ENCODE measurements at regions not wholly inside any gene's neighbourhood (a gene's known extent, or its start where the extent isn't known, plus 50 kb on each side); places are given as distances from the start of the nearest gene placed in this dataset.

DNA sequence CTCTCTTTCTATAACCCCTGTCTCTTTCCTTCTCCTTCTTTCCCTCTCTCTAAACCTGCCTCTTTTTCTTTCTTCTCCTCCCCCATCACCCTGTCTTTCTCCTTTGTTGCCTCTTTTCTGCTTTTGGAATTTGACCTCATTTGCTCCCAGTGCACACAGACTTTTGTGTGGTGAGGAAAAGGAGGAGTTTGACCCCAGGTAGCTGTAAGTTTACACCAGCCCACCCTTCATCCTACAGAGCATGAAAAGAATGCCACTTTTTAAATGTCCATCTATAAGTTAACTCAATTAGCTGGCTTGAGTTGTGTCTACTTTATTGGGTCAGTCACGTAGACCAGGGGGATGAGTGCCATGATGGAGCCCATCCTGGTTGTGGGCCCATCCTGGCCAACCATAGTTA lies 146.8 kb upstream of the SLC38A2 start:
- Mint-ChIP-seq H3K9me3 (no peaks in the 10 kb centered on the region), H3K27me3 (ENCODE audit: insufficient read depth) (no peaks in the 10 kb centered on the region), H3K36me3 (ENCODE audit: low read depth) (no peaks in the 10 kb centered on the region), H3K4me1 (peaks cover 4% of the 10 kb centered on the region), H3K4me3 (no peak overlapping the region), H3K27ac (no peak overlapping the region)
- WGBS, 2 experiments (ENCODE audit: insufficient coverage in 1 of 2, insufficient read length in 1 of 2): 67 to 86% methylated on average over 1 of the region's 1 CpG
- no peaks in the 10 kb centered on the region for H3K36me3 ChIP-seq (ENCODE audit: control insufficient read depth, insufficient read depth, low read length)
- H3K4me3 ChIP-seq (ENCODE audit: low read length): no peak overlapping the region
- H3K4me1 ChIP-seq (ENCODE audit: control insufficient read depth, insufficient read depth, low read length): peaks cover 3% of the 10 kb centered on the region
- no peak overlapping the region for H3K9ac ChIP-seq (ENCODE audit: extremely low read depth, low read length, poor library complexity, severe bottlenecking)
- H3K27ac ChIP-seq (ENCODE audit: low read depth, low read length): no peak overlapping the region
- no peaks in the 10 kb centered on the region for H3K9me3 ChIP-seq (ENCODE audit: control insufficient read depth, low read length)
- TF ChIP-seq, protein P1, sequence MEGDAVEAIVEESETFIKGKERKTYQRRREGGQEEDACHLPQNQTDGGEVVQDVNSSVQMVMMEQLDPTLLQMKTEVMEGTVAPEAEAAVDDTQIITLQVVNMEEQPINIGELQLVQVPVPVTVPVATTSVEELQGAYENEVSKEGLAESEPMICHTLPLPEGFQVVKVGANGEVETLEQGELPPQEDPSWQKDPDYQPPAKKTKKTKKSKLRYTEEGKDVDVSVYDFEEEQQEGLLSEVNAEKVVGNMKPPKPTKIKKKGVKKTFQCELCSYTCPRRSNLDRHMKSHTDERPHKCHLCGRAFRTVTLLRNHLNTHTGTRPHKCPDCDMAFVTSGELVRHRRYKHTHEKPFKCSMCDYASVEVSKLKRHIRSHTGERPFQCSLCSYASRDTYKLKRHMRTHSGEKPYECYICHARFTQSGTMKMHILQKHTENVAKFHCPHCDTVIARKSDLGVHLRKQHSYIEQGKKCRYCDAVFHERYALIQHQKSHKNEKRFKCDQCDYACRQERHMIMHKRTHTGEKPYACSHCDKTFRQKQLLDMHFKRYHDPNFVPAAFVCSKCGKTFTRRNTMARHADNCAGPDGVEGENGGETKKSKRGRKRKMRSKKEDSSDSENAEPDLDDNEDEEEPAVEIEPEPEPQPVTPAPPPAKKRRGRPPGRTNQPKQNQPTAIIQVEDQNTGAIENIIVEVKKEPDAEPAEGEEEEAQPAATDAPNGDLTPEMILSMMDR (conservative IDR thresholded peaks at IDR 0.05): no peak
- no peak for DNase-seq
- H3K27me3 ChIP-seq (ENCODE audit: control insufficient read depth, insufficient read depth, low read length, poor library complexity, severe bottlenecking): no peaks in the 10 kb centered on the region

DNA sequence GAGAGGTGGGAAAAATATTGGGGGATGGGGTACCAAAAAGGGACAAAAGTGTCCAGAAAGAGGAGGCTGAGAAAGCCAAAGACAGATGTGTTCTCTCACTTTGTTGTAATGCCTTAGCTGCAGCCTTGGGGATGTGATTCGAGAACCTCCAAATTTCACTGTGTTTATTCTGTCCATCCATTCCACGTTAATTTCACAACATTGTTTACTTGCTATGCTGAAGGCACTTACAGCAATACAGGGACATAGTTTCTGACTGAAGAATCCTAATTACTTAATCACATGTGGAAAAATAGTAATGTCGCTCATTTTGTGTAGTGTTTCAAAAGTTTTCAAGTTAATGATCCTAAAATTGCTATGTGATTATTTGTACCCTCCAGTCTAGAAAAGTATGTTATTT lies 146.2 kb upstream of the SLC38A2 start:
- Histone ChIP-seq H3K4me3 (ENCODE audit: low read length) (no peak overlapping the region), H3K36me3 (ENCODE audit: control insufficient read depth, insufficient read depth, low read length) (no peaks in the 10 kb centered on the region), H3K9me3 (ENCODE audit: control insufficient read depth, low read length) (no peaks in the 10 kb centered on the region), H3K4me1 (ENCODE audit: control insufficient read depth, insufficient read depth, low read length) (peaks cover 3% of the 10 kb centered on the region), H3K27ac (ENCODE audit: low read depth, low read length) (no peak overlapping the region), H3K9ac (ENCODE audit: extremely low read depth, low read length, poor library complexity, severe bottlenecking) (no peak overlapping the region), H3K27me3 (ENCODE audit: control insufficient read depth, insufficient read depth, low read length, poor library complexity, severe bottlenecking) (no peaks in the 10 kb centered on the region)
- 95% methylated on average over 3 of the region's 3 CpGs; no CpG with 5 or more reads in 1 of the 2 experiments for WGBS, 2 experiments (ENCODE audit: insufficient coverage in 1 of 2, insufficient read length in 1 of 2)
- no peak for DNase-seq
- Mint-ChIP-seq H3K27ac (no peak overlapping the region), H3K27me3 (ENCODE audit: insufficient read depth) (no peaks in the 10 kb centered on the region), H3K4me3 (no peak overlapping the region), H3K36me3 (ENCODE audit: low read depth) (no peaks in the 10 kb centered on the region), H3K9me3 (no peaks in the 10 kb centered on the region), H3K4me1 (peaks cover 4% of the 10 kb centered on the region)
- TF ChIP-seq, protein P1 (conservative IDR thresholded peaks at IDR 0.05): no peak

DNA sequence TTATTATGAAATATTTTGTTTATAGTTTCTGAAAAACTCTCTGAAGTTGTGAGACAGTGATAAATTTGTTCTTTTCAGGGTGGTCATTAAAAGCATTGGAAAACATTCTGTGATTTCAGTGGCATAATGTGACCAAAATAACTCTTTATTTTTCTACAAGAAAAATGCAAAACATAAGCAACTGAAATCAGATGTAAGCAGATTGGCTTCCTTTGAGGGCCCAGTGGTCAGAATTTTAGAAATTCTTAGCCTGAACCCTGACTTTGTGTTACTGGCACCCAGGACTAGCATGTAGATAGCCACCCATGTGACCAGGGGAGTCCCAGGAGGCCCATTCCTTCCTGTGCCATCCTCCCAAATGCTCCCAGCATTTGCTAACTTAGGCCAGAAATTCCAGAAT lies 145.6 kb upstream of the SLC38A2 start:
- Mint-ChIP-seq H3K36me3 (ENCODE audit: low read depth) (no peaks in the 10 kb centered on the region), H3K4me3 (no peak overlapping the region), H3K9me3 (no peaks in the 10 kb centered on the region), H3K27ac (no peak overlapping the region), H3K27me3 (ENCODE audit: insufficient read depth) (no peaks in the 10 kb centered on the region), H3K4me1 (peaks cover 4% of the 10 kb centered on the region)
- no peak for DNase-seq
- Histone ChIP-seq H3K36me3 (ENCODE audit: control insufficient read depth, insufficient read depth, low read length) (no peaks in the 10 kb centered on the region), H3K27me3 (ENCODE audit: control insufficient read depth, insufficient read depth, low read length, poor library complexity, severe bottlenecking) (no peaks in the 10 kb centered on the region), H3K27ac (ENCODE audit: low read depth, low read length) (no peak overlapping the region), H3K9ac (ENCODE audit: extremely low read depth, low read length, poor library complexity, severe bottlenecking) (no peak overlapping the region), H3K4me1 (ENCODE audit: control insufficient read depth, insufficient read depth, low read length) (peaks cover 3% of the 10 kb centered on the region), H3K9me3 (ENCODE audit: control insufficient read depth, low read length) (no peaks in the 10 kb centered on the region), H3K4me3 (ENCODE audit: low read length) (no peak overlapping the region)
- TF ChIP-seq, protein P1 (conservative IDR thresholded peaks at IDR 0.05): no peak
